ENCODE measurements at regions not wholly inside any gene's neighbourhood (a gene's known extent, or its start where the extent isn't known, plus 50 kb on each side); places are given as distances from the start of the nearest gene placed in this dataset.

DNA sequence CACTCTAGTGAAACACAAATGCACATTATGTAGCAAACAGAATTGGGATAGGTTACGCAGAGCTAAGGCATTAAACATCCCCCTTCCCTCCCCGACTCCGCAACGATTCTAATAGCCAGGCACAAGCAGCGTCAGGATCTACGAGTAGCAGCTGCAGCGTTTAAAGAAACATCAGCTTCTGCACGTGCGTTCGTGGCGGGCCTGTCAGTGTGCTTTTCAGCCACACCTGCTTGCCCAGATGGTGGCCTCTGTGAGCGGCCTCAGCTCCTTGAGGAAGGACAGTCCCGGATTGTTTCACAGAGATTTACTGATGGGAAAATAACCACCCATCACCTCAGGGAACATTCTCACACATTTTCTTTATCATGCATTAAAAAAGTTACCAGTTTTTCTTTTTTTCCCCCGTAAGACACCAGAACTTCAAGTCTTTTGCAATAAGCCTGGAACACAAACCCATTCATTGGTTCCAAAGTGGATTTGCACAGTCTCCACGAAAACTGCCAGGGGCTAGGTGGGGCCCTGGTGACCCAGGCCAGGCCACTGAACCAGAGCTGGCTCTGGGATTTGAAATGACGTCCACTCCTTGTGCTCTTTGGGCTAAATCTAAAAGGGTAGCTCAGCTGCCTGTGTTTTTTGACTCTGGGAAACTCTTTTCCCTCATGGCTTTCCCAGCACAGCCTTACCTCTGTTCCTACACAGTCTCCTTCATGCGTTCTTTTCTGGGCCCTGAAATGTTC, 325.5 kb downstream of the KCNRG start:
- Histone ChIP-seq H3K9ac (ENCODE audit: low read depth, low read length) (no peak overlapping the region), H3K36me3 (ENCODE audit: insufficient read depth, low read depth, low read length) (no peaks in the 10 kb centered on the region), H3K4me3 (ENCODE audit: low read length) (no peak overlapping the region), H3K4me1 (ENCODE audit: insufficient read depth, low read length) (peaks cover 9% of the 10 kb centered on the region; the same call in 1 of the 2 replicates), H3K27me3 (ENCODE audit: insufficient read depth, low read length) (no peaks in the 10 kb centered on the region), H3K9me3 (ENCODE audit: insufficient read depth, low read depth, low read length) (no peaks in the 10 kb centered on the region), H3K27ac (ENCODE audit: low read length) (no peak overlapping the region)

DNA sequence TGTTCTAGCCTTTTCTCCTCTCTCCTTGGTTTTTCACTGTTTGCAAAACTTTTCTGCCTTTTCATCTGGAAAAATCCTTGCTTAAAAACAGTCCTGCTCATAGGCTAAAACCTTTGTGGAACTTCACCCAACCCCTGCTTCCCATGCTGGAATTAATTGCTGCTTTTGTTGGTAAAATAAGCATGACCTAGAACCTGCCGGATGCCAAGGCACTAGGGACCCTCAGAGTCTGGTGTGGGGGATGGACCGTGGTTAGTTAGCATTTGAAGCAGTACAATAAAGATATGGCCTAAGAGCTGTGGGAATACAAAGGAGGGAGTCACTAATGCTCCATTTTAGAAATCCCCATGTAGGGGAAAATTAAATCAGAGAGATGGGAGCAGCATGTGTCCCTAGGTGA, 326.3 kb downstream of the KCNRG start:
- H3K36me3 ChIP-seq (ENCODE audit: insufficient read depth, low read depth, low read length) = no peaks in the 10 kb centered on the region
- no peak overlapping the region for H3K9ac ChIP-seq (ENCODE audit: low read depth, low read length)
- H3K27me3 ChIP-seq (ENCODE audit: insufficient read depth, low read length) = no peaks in the 10 kb centered on the region
- H3K9me3 ChIP-seq (ENCODE audit: insufficient read depth, low read depth, low read length) = no peaks in the 10 kb centered on the region
- H3K27ac ChIP-seq (ENCODE audit: low read length) = no peak overlapping the region
- H3K4me3 ChIP-seq (ENCODE audit: low read length) = no peak overlapping the region
- H3K4me1 ChIP-seq (ENCODE audit: insufficient read depth, low read length) = peaks cover 9% of the 10 kb centered on the region; the same call in 1 of the 2 replicates

DNA sequence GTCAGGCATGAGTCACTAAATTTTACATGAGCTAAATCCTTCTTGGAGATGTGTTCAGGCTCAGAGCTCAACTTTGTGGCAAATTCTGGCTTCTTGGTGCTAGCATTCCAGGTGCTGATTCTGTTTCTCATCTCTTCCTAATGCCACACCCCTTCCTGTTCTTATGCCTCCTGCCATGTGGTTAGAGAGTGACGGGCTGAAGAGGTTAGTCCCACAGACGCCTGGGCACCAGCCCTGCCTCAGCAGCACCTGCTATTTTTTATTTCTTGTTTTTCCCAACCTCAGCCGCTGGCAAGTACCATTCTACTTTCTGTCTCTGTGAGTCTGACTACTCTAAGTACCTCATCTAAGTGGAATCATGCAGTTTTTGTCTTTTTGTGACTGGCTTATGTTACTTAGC, 329.5 kb downstream of the KCNRG start:
- Histone ChIP-seq H3K9ac (ENCODE audit: low read depth, low read length) (no peak overlapping the region), H3K4me3 (ENCODE audit: low read length) (no peak overlapping the region), H3K4me1 (ENCODE audit: insufficient read depth, low read length) (peaks cover 1% of the 10 kb centered on the region; the same call in 1 of the 2 replicates), H3K27ac (ENCODE audit: low read length) (no peak overlapping the region), H3K9me3 (ENCODE audit: insufficient read depth, low read depth, low read length) (no peaks in the 10 kb centered on the region), H3K36me3 (ENCODE audit: insufficient read depth, low read depth, low read length) (no peaks in the 10 kb centered on the region), H3K27me3 (ENCODE audit: insufficient read depth, low read length) (no peaks in the 10 kb centered on the region)

DNA sequence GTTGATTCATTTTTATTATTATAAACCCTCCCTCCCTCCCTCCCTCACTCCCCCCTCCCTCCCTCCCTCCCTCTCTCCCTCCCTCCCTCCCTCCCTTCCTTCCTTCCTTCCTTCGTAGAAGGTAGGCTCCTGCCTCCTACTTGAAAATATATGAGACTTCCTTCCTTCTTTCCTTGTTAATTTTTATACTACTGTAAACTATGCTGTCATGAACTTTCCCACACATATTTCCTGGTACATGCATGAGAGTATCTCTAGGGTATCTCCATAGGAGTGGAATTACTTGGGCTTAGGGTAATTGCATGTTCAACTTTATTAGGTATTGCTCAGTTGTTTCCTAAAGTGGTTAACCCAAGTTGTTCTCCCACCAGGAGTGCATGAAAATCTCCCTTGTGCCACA, 330.6 kb downstream of the KCNRG start:
- Histone ChIP-seq H3K36me3 (ENCODE audit: insufficient read depth, low read depth, low read length) (no peaks in the 10 kb centered on the region), H3K4me3 (ENCODE audit: low read length) (no peak overlapping the region), H3K9me3 (ENCODE audit: insufficient read depth, low read depth, low read length) (no peaks in the 10 kb centered on the region), H3K27ac (ENCODE audit: low read length) (no peak overlapping the region), H3K9ac (ENCODE audit: low read depth, low read length) (no peak overlapping the region), H3K4me1 (ENCODE audit: insufficient read depth, low read length) (no peaks in the 10 kb centered on the region), H3K27me3 (ENCODE audit: insufficient read depth, low read length) (no peaks in the 10 kb centered on the region)

DNA sequence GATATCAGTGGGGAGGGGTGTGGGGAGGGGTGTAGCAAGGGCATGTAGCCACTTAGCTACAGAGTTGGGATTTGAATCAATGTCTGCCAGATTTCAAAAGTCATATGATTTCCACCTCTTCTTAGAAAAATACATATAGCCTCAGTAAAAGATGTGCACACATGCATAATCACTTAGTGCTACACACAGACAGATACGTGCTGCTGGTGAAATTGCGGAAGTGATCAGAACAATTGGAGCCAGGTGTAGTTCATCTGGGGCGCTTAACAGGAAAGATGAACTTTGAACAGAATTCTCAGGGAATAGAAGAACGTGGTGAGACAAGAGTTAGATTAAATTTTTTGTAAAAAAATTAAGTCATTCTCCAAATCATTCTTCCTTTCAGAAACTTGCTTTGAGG, 333.1 kb downstream of the KCNRG start:
- Histone ChIP-seq H3K9me3 (ENCODE audit: insufficient read depth, low read depth, low read length) (no peaks in the 10 kb centered on the region), H3K4me1 (ENCODE audit: insufficient read depth, low read length) (no peaks in the 10 kb centered on the region), H3K27ac (ENCODE audit: low read length) (no peak overlapping the region)

DNA sequence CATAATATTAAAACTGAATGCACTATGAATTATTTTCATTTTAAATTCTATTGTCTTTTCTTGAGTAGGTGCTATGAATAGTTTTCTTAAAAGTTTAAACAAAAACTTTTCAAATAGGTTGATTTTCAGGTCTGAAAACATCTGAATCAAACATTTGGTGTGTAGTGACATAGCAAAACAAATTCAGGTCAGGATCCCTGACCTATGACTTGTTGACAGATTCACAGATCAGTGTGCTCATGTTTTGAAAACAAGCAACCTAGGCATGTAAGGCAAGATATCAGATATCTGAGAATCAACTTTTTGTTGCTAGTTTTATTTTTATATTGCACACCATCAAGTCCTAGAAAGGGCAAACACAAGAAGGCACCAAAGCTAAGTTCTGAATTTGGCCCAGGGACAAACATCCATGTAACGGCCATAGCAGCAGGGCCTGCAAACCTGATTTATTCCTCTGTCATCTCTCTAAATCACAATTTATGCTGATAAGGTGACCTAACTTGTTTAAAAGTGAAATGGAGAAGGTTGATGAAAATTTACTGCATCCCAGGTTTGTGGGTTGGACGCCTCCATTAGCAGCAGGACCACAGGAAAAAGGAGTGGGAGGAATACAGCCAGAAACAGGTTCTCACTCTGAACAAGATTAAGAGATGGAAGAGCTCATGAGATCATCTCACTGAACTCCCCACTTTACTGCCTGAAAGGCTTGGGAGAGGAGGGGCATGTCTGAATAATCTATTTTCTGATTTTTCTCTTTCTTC, 337.7 kb downstream of the KCNRG start:
- no peaks in the 10 kb centered on the region for H3K27me3 ChIP-seq (ENCODE audit: insufficient read depth, low read length)
- no peak overlapping the region for H3K4me3 ChIP-seq (ENCODE audit: low read length)
- no peaks in the 10 kb centered on the region for H3K36me3 ChIP-seq (ENCODE audit: insufficient read depth, low read depth, low read length)
- no peaks in the 10 kb centered on the region for H3K9me3 ChIP-seq (ENCODE audit: insufficient read depth, low read depth, low read length)
- H3K4me1 ChIP-seq (ENCODE audit: insufficient read depth, low read length) = peaks cover under 1% of the 10 kb centered on the region; the same call in 1 of the 2 replicates
- no peak overlapping the region for H3K27ac ChIP-seq (ENCODE audit: low read length)
- no peak overlapping the region for H3K9ac ChIP-seq (ENCODE audit: low read depth, low read length)

More for the DNA sequence above, 333.1 kb downstream of the KCNRG start:
- no peak overlapping the region for H3K4me3 ChIP-seq (ENCODE audit: low read length)
- H3K9ac ChIP-seq (ENCODE audit: low read depth, low read length) = no peak overlapping the region
- H3K27me3 ChIP-seq (ENCODE audit: insufficient read depth, low read length) = no peaks in the 10 kb centered on the region
- no peaks in the 10 kb centered on the region for H3K36me3 ChIP-seq (ENCODE audit: insufficient read depth, low read depth, low read length)

DNA sequence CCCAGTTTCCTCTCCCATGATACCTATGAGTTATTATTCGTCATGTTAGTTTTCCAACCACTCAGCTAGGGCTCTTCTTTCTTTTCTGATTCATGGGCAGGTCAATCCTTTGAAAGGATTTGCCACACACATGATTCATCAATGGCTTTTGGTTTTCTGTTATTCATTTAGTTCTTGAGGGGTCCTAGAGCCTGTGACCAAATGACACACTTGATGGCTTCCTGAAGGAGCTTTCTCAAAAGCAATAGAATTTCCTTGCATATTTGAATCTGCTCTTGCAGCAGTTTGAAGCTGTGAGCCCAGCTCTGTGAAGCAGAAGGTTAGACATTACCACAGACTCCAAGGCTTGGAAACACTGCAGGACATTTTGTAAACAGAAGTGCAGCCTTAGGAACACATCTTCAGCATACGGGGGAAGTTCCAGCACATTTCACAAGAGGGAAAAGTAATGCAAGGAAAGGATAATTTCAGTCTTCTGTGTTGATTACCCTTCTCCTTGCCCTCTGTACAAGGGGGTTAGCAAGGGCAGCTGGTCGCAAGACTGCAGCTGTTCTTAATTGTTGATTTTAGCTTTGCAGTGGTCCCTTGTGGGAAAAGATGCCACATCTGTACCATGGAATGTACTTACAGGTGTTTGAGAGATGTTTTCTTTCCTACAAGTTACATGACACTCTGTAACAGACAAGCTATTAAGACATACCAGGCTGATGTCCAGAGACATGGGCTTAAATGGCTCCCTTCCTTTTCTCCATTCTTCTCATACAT, 338.6 kb downstream of the KCNRG start:
- Histone ChIP-seq H3K27me3 (ENCODE audit: insufficient read depth, low read length) (no peaks in the 10 kb centered on the region), H3K4me3 (ENCODE audit: low read length) (no peak overlapping the region), H3K36me3 (ENCODE audit: insufficient read depth, low read depth, low read length) (no peaks in the 10 kb centered on the region), H3K4me1 (ENCODE audit: insufficient read depth, low read length) (peaks cover 4% of the 10 kb centered on the region; the same call in 1 of the 2 replicates), H3K9me3 (ENCODE audit: insufficient read depth, low read depth, low read length) (no peaks in the 10 kb centered on the region), H3K9ac (ENCODE audit: low read depth, low read length) (no peak overlapping the region), H3K27ac (ENCODE audit: low read length) (no peak overlapping the region)

DNA sequence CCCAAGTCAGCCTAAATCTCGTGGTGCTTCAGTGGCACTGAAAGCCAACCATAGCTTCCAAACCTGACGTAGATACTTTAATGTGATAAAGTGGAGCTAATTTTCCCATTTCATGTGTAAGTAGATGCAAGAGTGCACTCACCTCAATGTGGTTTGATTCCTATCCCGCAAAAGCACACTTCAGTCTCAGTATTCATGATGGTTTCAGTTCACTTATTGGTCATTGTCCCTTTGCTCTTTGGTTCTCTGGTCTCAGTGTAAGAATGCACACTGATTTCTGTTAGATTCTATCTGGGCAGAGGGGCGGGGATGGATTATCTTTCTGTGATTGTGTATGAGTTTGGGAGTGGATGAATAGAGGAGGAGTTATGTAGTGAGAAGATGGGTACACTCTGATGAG, 340.6 kb downstream of the KCNRG start:
- H3K4me1 ChIP-seq (ENCODE audit: insufficient read depth, low read length) = peaks cover 4% of the 10 kb centered on the region; the same call in 1 of the 2 replicates
- H3K4me3 ChIP-seq (ENCODE audit: low read length) = no peak overlapping the region
- no peaks in the 10 kb centered on the region for H3K27me3 ChIP-seq (ENCODE audit: insufficient read depth, low read length)
- no peaks in the 10 kb centered on the region for H3K36me3 ChIP-seq (ENCODE audit: insufficient read depth, low read depth, low read length)
- no peaks in the 10 kb centered on the region for H3K9me3 ChIP-seq (ENCODE audit: insufficient read depth, low read depth, low read length)
- H3K9ac ChIP-seq (ENCODE audit: low read depth, low read length) = no peak overlapping the region
- H3K27ac ChIP-seq (ENCODE audit: low read length) = no peak overlapping the region

DNA sequence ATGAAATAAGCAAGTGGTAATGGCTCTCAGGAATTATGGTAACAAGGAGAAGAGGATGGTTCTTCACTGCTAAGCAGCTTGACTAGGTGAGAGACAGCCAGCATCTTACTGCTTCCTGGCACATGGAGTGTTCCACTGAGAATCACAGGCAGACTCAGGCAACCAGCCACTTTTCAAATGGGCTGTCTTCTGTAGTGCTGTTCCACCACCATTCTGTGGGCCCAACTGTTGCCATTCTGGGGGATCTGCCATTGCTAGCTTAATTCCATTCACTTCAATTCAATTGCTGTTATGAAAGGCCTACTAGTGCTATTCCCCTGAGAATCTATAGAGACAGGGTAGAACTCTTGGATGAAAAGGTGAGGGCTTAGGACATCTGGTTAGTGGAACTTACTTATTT, 341.9 kb downstream of the KCNRG start:
- Histone ChIP-seq H3K9ac (ENCODE audit: low read depth, low read length) (no peak overlapping the region), H3K36me3 (ENCODE audit: insufficient read depth, low read depth, low read length) (no peaks in the 10 kb centered on the region), H3K27ac (ENCODE audit: low read length) (no peak overlapping the region), H3K4me1 (ENCODE audit: insufficient read depth, low read length) (peaks cover 4% of the 10 kb centered on the region; the same call in 1 of the 2 replicates), H3K4me3 (ENCODE audit: low read length) (no peak overlapping the region), H3K27me3 (ENCODE audit: insufficient read depth, low read length) (no peaks in the 10 kb centered on the region), H3K9me3 (ENCODE audit: insufficient read depth, low read depth, low read length) (no peaks in the 10 kb centered on the region)

DNA sequence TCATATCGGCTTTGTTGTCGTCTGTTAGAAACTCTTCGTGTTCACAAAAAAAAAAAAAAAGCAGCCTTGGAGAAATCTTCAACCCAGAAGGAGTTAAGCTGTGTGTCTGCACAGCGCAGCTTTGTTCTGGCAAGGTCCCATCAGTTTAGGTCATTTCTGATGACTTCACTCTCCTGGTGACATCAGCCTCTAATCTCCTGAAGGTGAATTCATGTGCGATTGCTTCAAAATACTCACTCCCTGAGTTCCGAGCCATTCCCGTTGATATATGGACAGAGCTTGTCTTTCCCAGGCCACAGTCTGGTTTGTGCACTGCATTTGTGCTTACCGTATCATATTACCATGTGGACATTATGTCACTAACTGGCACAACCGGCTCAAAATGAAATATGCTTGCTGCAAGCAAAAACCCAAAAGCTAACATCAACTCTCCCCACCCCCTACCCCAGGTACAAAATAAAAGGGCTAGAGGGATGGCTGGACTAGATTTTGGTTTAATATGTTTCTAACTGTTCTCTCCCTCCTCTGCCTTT, 342.4 kb downstream of the KCNRG start:
- Histone ChIP-seq H3K9ac (ENCODE audit: low read depth, low read length) (no peak overlapping the region), H3K36me3 (ENCODE audit: insufficient read depth, low read depth, low read length) (no peaks in the 10 kb centered on the region), H3K9me3 (ENCODE audit: insufficient read depth, low read depth, low read length) (no peaks in the 10 kb centered on the region), H3K4me3 (ENCODE audit: low read length) (no peak overlapping the region), H3K4me1 (ENCODE audit: insufficient read depth, low read length) (peaks cover 4% of the 10 kb centered on the region; the same call in 1 of the 2 replicates), H3K27ac (ENCODE audit: low read length) (no peak overlapping the region), H3K27me3 (ENCODE audit: insufficient read depth, low read length) (no peaks in the 10 kb centered on the region)

DNA sequence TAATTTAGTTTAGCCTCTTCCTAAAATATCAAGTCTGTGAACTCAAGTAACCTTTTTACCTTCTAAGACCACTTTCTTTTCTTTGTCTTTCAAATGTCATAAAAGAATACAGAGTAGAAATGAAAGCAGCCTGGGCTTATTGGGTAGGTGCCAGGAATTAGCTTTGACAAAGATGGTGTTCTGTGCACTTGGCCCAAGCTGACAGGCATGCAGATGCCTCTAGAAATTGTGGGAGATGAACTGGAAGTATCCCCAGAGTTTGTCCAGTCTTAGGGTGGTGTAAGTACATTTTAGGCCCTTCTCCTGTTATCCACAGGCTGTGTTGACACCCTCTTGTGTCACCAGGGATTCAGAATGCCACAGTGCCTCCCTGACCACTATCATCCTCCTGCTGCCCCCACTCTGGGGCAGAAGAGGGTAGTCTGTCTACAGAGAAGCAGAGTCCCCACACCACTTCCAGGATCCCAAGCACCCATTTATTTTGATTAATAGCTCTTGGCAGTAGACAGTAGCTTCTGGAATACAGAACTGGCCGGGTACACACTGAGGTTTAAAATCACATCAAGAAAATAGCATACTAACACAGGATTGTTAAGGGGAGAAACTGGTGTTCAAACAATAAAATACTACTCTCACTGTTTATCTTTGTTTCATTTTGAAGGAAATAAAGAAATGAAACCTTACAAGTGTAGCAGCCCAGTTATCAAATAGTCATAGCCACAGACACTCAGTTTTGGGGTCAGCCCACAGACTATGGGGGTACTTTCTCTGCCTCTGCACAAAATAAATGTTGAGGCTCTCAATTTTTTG, 343.2 kb downstream of the KCNRG start:
- Histone ChIP-seq H3K27ac (ENCODE audit: low read length) (no peak overlapping the region), H3K4me1 (ENCODE audit: insufficient read depth, low read length) (peaks cover 4% of the 10 kb centered on the region; the same call in 1 of the 2 replicates), H3K9ac (ENCODE audit: low read depth, low read length) (no peak overlapping the region), H3K27me3 (ENCODE audit: insufficient read depth, low read length) (no peaks in the 10 kb centered on the region), H3K36me3 (ENCODE audit: insufficient read depth, low read depth, low read length) (no peaks in the 10 kb centered on the region), H3K9me3 (ENCODE audit: insufficient read depth, low read depth, low read length) (no peaks in the 10 kb centered on the region), H3K4me3 (ENCODE audit: low read length) (no peak overlapping the region)

Data from iPS-20b (cell line).